GM12878 (cell line): ENCODE measurements at regions not wholly inside any gene's neighbourhood (a gene's known extent, or its start where the extent isn't known, plus 50 kb on each side); places are given as distances from the start of the nearest gene placed in this dataset.

Experiments used
- ATAC-seq: fragments of 200-7000 bp; cut with Tn5 transposase; 3 replicates; pipeline ENCODE4 v1.9.1; 2020; ENCODE audit warnings: mild to moderate bottlenecking, moderate library complexity
- BruUV-seq: library from RNA; stranded (reverse); fragments of 400-500 nt; replicated peaks from 2 replicates; lab custom pipeline; 2021; lab: Mats Ljungman, UMichigan
- CTCF ChIA-PET: fragments of 300-600 bp; sonication (Branson Sonifier 250); formaldehyde crosslinking; extraction: SDS; loops from one replicate; lab custom pipeline; 2021; ENCODE audit warnings: inconsistent platforms; lab: Yijun Ruan, JAX
- POLR2A ChIA-PET: fragments of 350-600 bp; formaldehyde crosslinking; extraction: SDS; loops from one replicate; lab custom pipeline; 2021; ENCODE audit warnings: inconsistent platforms; lab: Charles Lee
- RAD21 ChIA-PET: fragments of 300-600 bp; sonication (Branson Sonifier 250); formaldehyde crosslinking; loops from one replicate; lab custom pipeline; 2023; ENCODE audit warnings: antibody characterized with exemption; ENCODE audit not compliant: unreplicated experiment; lab: Charles Lee
- SMC1A ChIA-PET: fragments of 300-600 bp; sonication (Branson Sonifier 250); formaldehyde crosslinking; loops from one replicate; lab custom pipeline; 2023; ENCODE audit not compliant: unreplicated experiment, uncharacterized antibody; lab: Charles Lee
- DNase-seq: peaks from one replicate; pipeline ENCODE4 v3.0.0-alpha.2; 2011; ENCODE audit warnings: low read depth, low spot score
- FAIRE-seq: peaks from 3 replicates; lab custom pipeline; 2011; peaks lifted over from hg19 to GRCh38; lab: Jason Lieb, UNC
- H2AFZ ChIP-seq: 2 replicates; pipeline ENCODE4 v1.6.0; 2011; ENCODE audit warnings: low read depth, low read length, control low read depth; ENCODE audit not compliant: control insufficient read depth
- H3K27ac ChIP-seq: 2 replicates; pipeline ENCODE4 v1.5.1; 2011; ENCODE audit warnings: control low read depth; ENCODE audit not compliant: control insufficient read depth, insufficient read depth
- H3K27me3 ChIP-seq, 2 experiments: replicated peaks in 1 of 2; 2 replicates each; pipeline versions ENCODE4 v1.6.0 to v1.6.1; 2011; ENCODE audit warnings: low read length in 1 of 2; ENCODE audit not compliant: control insufficient read depth in 2 of 2, insufficient read depth in 2 of 2
- H3K36me3 ChIP-seq, 2 experiments: 2 replicates each; pipeline ENCODE4 v1.5.1; 2011; ENCODE audit warnings: low read length in 1 of 2; ENCODE audit not compliant: control insufficient read depth in 2 of 2, insufficient read depth in 2 of 2
- H3K4me1 ChIP-seq: 2 replicates; pipeline ENCODE4 v1.6.1; 2011; ENCODE audit warnings: mild to moderate bottlenecking, low read length, moderate library complexity, mixed read lengths; ENCODE audit not compliant: control insufficient read depth, insufficient read depth
- H3K4me2 ChIP-seq: 2 replicates; pipeline ENCODE4 v1.6.0; 2011; ENCODE audit warnings: control low read depth; ENCODE audit not compliant: control insufficient read depth, insufficient read depth
- H3K4me3 ChIP-seq: fragments of 200-600 bp; sonication (generic); 2 replicates; pipeline ENCODE4 v1.5.1; 2016
- H3K79me2 ChIP-seq: 2 replicates; pipeline ENCODE4 v1.6.0; 2011; ENCODE audit warnings: low read length; ENCODE audit not compliant: control insufficient read depth, insufficient read depth
- H3K9ac ChIP-seq: 2 replicates; pipeline ENCODE4 v1.8.0; 2011; ENCODE audit warnings: low read length, control low read depth, mixed read lengths; ENCODE audit not compliant: control insufficient read depth, insufficient read depth
- H3K9me3 ChIP-seq: replicated peaks from 3 replicates; pipeline ENCODE4 v1.5.1; 2011; ENCODE audit warnings: mild to moderate bottlenecking, low read length; ENCODE audit not compliant: control insufficient read depth, insufficient read depth
- H4K20me1 ChIP-seq: 2 replicates; pipeline ENCODE4 v1.6.0; 2011; ENCODE audit not compliant: control insufficient read depth, insufficient read depth
- BHLHE40 ChIP-seq, 2 experiments: fragments of 450-650 bp in 1 of 2; IDR thresholded peaks; 2 replicates each; pipeline ENCODE4 v1.6.1; 2011 to 2017; ENCODE audit warnings: low read depth in 2 of 2, borderline replicate concordance in 1 of 2, improper control_type of control experiment in 1 of 2, low read length in 1 of 2, mild to moderate bottlenecking in 1 of 2
- DPF2 ChIP-seq: fragments of 450-650 bp; IDR thresholded peaks from 2 replicates; pipeline ENCODE4 v1.6.1; 2017; ENCODE audit warnings: mild to moderate bottlenecking
- HDAC2 ChIP-seq: fragments of 200-600 bp; sonication (generic); IDR thresholded peaks from 2 replicates; pipeline ENCODE4 v1.6.1; 2017
- IKZF2 ChIP-seq, 2 experiments: fragments of 450-650 bp; IDR thresholded peaks; 2 replicates each; pipeline ENCODE4 v1.6.1; 2017; ENCODE audit warnings: mild to moderate bottlenecking in 2 of 2, moderate library complexity in 2 of 2
- MTA3 ChIP-seq: IDR thresholded peaks from 2 replicates; pipeline ENCODE4 v1.6.1; 2012; ENCODE audit warnings: low read length, inconsistent platforms, borderline replicate concordance
- NFYA ChIP-seq: IDR thresholded peaks from 2 replicates; pipeline ENCODE4 v1.6.1; 2011; ENCODE audit warnings: low read depth, mild to moderate bottlenecking, low read length, improper control_type of control experiment, borderline replicate concordance
- SIX5 ChIP-seq: IDR thresholded peaks from 2 replicates; pipeline ENCODE4 v1.6.1; 2011; ENCODE audit warnings: mild to moderate bottlenecking, low read depth, low read length, moderate library complexity; ENCODE audit not compliant: severe bottlenecking
- TCF7 ChIP-seq: IDR thresholded peaks from 2 replicates; pipeline ENCODE4 v1.6.1; 2014; ENCODE audit warnings: antibody characterized with exemption, borderline replicate concordance
- ZNF217 ChIP-seq: fragments of 450-650 bp; IDR thresholded peaks from 2 replicates; pipeline ENCODE4 v1.6.1; 2017; ENCODE audit warnings: antibody characterized with exemption, mild to moderate bottlenecking
- ZNF622 ChIP-seq: fragments of 450-650 bp; IDR thresholded peaks from 2 replicates; pipeline ENCODE4 v1.6.1; 2017; ENCODE audit warnings: mild to moderate bottlenecking, inconsistent platforms
- WGBS: methylation state at CpG from one replicate; pipeline ENCODE4 v1.1.6; 2016; ENCODE audit warnings: low lambda C conversion rate; ENCODE audit not compliant: insufficient replicate concordance, insufficient coverage; ENCODE audit errors: missing lambda C conversion rate; 5-methylcytosine and 5-hydroxymethylcytosine counted together
- in situ Hi-C: fragments of 300-500 bp; cut with MboI; formaldehyde crosslinking; loops from 9 replicates; pipeline ENCODE4 v1.14.3; 2018; ENCODE audit warnings: mixed read lengths
- intact Hi-C: fragments of 100-400 bp; cut with micrococcal nuclease; formaldehyde crosslinking; loops from one replicate; pipeline ENCODE4 v1.14.2; 2022; ENCODE audit not compliant: unreplicated experiment
- TF ChIP-seq, protein P1 (sequence below): IDR thresholded peaks from 2 replicates; pipeline ENCODE4 v1.6.1; 2012; ENCODE audit warnings: improper control_type of control experiment, low read depth, low read length; ENCODE audit not compliant: insufficient replicate concordance
- TF ChIP-seq, protein P2 (sequence below): IDR thresholded peaks from 2 replicates; pipeline ENCODE4 v1.6.1; 2012; ENCODE audit warnings: low read depth, low read length, improper control_type of control experiment
- TF ChIP-seq, protein P3 (sequence below): fragments of 450-650 bp; IDR thresholded peaks from 2 replicates; pipeline ENCODE4 v1.6.1; 2016; ENCODE audit warnings: mild to moderate bottlenecking, moderate library complexity, borderline replicate concordance

DNA sequence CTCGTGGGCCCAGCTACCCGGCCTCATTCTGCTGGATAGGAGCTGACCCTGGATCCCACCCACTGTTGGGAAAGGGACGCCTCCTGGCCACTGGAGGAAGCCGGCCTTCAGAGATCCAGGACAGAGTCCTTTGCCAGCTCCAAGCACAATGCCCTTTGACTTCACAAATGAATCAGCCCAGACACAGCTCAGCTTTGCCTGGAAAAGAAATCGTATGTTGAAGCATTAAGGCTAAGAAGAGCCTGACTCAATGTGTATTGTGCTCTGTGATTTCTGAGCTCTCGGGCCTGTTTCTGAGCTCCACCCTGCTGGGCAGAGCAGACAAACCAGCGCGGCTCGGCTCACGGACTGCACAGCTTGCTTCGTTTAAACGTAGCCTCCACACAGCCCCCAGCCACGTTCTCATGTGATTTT, 162.9 kb upstream of the APCDD1 start:
- in situ Hi-C loops = no loop called here
- POLR2A ChIA-PET = no interaction called here
- Histone ChIP-seq H3K27me3 (no peaks in the 10 kb centered on the region), H3K4me2 (no peak overlapping the region), H3K36me3 (no peaks in the 10 kb centered on the region), H3K27ac (no peak overlapping the region), H3K4me1 (no peaks in the 10 kb centered on the region), H4K20me1 (no peaks in the 10 kb centered on the region), H3K9ac (no peak overlapping the region), H3K9me3 (no peaks in the 10 kb centered on the region; the same call in 2 of the 3 replicates), H2AFZ (no peak overlapping the region), H3K4me3 (no peak overlapping the region), H3K79me2 (no peaks in the 10 kb centered on the region)
- 21% methylated on average over 13 of the region's 13 CpGs for WGBS
- SMC1A ChIA-PET = interaction anchor here (0.6 kb wide), 1 partner anchor 262 kb away, joined by 3 read pairs; no protein-coding TSS in a partner anchor
- BruUV-seq = no TSS peak
- FAIRE-seq (no peak), DNase-seq (no peak), ATAC-seq (no peak)
- intact Hi-C loops = no loop called here
- CTCF ChIA-PET = no interaction called here
- RAD21 ChIA-PET = no interaction called here
- TF ChIP-seq, protein P1, sequence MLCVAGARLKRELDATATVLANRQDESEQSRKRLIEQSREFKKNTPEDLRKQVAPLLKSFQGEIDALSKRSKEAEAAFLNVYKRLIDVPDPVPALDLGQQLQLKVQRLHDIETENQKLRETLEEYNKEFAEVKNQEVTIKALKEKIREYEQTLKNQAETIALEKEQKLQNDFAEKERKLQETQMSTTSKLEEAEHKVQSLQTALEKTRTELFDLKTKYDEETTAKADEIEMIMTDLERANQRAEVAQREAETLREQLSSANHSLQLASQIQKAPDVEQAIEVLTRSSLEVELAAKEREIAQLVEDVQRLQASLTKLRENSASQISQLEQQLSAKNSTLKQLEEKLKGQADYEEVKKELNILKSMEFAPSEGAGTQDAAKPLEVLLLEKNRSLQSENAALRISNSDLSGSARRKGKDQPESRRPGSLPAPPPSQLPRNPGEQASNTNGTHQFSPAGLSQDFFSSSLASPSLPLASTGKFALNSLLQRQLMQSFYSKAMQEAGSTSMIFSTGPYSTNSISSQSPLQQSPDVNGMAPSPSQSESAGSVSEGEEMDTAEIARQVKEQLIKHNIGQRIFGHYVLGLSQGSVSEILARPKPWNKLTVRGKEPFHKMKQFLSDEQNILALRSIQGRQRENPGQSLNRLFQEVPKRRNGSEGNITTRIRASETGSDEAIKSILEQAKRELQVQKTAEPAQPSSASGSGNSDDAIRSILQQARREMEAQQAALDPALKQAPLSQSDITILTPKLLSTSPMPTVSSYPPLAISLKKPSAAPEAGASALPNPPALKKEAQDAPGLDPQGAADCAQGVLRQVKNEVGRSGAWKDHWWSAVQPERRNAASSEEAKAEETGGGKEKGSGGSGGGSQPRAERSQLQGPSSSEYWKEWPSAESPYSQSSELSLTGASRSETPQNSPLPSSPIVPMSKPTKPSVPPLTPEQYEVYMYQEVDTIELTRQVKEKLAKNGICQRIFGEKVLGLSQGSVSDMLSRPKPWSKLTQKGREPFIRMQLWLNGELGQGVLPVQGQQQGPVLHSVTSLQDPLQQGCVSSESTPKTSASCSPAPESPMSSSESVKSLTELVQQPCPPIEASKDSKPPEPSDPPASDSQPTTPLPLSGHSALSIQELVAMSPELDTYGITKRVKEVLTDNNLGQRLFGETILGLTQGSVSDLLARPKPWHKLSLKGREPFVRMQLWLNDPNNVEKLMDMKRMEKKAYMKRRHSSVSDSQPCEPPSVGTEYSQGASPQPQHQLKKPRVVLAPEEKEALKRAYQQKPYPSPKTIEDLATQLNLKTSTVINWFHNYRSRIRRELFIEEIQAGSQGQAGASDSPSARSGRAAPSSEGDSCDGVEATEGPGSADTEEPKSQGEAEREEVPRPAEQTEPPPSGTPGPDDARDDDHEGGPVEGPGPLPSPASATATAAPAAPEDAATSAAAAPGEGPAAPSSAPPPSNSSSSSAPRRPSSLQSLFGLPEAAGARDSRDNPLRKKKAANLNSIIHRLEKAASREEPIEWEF = no peak
- TF ChIP-seq SIX5 = no peak
- TF ChIP-seq TCF7 = no peak
- TF ChIP-seq, protein P2, sequence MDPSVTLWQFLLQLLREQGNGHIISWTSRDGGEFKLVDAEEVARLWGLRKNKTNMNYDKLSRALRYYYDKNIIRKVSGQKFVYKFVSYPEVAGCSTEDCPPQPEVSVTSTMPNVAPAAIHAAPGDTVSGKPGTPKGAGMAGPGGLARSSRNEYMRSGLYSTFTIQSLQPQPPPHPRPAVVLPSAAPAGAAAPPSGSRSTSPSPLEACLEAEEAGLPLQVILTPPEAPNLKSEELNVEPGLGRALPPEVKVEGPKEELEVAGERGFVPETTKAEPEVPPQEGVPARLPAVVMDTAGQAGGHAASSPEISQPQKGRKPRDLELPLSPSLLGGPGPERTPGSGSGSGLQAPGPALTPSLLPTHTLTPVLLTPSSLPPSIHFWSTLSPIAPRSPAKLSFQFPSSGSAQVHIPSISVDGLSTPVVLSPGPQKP = no peak
- TF ChIP-seq HDAC2 = no peak
- no peak for TF ChIP-seq BHLHE40 (IDR thresholded peaks at IDR 0.05; ENCODE audit: borderline replicate concordance in 1 of 2, low read depth in 2 of 2, low read length in 1 of 2)
- no peak for TF ChIP-seq ZNF622
- no peak for TF ChIP-seq DPF2
- TF ChIP-seq IKZF2 (IDR thresholded peaks at IDR 0.05) = no peak
- TF ChIP-seq ZNF217 = no peak
- TF ChIP-seq NFYA = no peak
- TF ChIP-seq, protein P3, sequence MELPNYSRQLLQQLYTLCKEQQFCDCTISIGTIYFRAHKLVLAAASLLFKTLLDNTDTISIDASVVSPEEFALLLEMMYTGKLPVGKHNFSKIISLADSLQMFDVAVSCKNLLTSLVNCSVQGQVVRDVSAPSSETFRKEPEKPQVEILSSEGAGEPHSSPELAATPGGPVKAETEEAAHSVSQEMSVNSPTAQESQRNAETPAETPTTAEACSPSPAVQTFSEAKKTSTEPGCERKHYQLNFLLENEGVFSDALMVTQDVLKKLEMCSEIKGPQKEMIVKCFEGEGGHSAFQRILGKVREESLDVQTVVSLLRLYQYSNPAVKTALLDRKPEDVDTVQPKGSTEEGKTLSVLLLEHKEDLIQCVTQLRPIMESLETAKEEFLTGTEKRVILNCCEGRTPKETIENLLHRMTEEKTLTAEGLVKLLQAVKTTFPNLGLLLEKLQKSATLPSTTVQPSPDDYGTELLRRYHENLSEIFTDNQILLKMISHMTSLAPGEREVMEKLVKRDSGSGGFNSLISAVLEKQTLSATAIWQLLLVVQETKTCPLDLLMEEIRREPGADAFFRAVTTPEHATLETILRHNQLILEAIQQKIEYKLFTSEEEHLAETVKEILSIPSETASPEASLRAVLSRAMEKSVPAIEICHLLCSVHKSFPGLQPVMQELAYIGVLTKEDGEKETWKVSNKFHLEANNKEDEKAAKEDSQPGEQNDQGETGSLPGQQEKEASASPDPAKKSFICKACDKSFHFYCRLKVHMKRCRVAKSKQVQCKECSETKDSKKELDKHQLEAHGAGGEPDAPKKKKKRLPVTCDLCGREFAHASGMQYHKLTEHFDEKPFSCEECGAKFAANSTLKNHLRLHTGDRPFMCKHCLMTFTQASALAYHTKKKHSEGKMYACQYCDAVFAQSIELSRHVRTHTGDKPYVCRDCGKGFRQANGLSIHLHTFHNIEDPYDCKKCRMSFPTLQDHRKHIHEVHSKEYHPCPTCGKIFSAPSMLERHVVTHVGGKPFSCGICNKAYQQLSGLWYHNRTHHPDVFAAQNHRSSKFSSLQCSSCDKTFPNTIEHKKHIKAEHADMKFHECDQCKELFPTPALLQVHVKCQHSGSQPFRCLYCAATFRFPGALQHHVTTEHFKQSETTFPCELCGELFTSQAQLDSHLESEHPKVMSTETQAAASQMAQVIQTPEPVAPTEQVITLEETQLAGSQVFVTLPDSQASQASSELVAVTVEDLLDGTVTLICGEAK = no peak
- no peak for TF ChIP-seq MTA3
